ENCODE measurements at regions not wholly inside any gene's neighbourhood (a gene's known extent, or its start where the extent isn't known, plus 50 kb on each side); places are given as distances from the start of the nearest gene placed in this dataset.

- TF ChIP-seq ARID4B (CRISPR knock-in tag; IDR thresholded peaks at IDR 0.05; ENCODE audit: borderline replicate concordance) (no peak), E2F1 (CRISPR knock-in tag; IDR thresholded peaks at IDR 0.05) (no peak), CREB1 (CRISPR knock-in tag; IDR thresholded peaks at IDR 0.05) (no peak), E2F5 (CRISPR knock-in tag; IDR thresholded peaks at IDR 0.05) (no peak), PRDM15 (CRISPR knock-in tag; IDR thresholded peaks at IDR 0.05) (no peak), RORB (CRISPR knock-in tag; IDR thresholded peaks at IDR 0.05) (no peak), ATF2 (CRISPR knock-in tag; IDR thresholded peaks at IDR 0.05; ENCODE audit: borderline replicate concordance, low read depth) (no peak)
Observed at GRCh38 chr17:13994050-13994449, 75.3 kb upstream of the COX10 start (continued).

- Mint-ChIP-seq H3K4me3 (no peak overlapping the region), H3K36me3 (peaks cover 10% of the 10 kb centered on the region), H3K4me1 (peaks cover 12% of the 10 kb centered on the region), H3K9me3 (peaks cover 13% of the 10 kb centered on the region), H3K27ac (no peak overlapping the region), H3K27me3 (ENCODE audit: low read depth) (no peaks in the 10 kb centered on the region)
- DNase-seq (ENCODE audit: low spot score): no peak
- ATAC-seq: no peak
- ChIA-PET POLR2A (no interaction called here), CTCF (no interaction called here)
- TF ChIP-seq STAT6 (CRISPR knock-in tag; conservative IDR thresholded peaks at IDR 0.05; ENCODE audit: low read depth): no peak
Observed at GRCh38 chr17:13995856-13996271, 73.4 kb upstream of the COX10 start.

- DNase-seq (ENCODE audit: low spot score): no peak
- H3K36me3 Mint-ChIP-seq: peaks cover 13% of the 10 kb centered on the region
- no peaks in the 10 kb centered on the region for H3K27me3 Mint-ChIP-seq (ENCODE audit: low read depth)
- ATAC-seq: no peak
- ChIA-PET CTCF (no interaction called here), POLR2A (no interaction called here)
- peaks cover 14% of the 10 kb centered on the region for H3K9me3 Mint-ChIP-seq
- no peak overlapping the region for H3K4me3 Mint-ChIP-seq
- H3K4me1 Mint-ChIP-seq: peaks cover 12% of the 10 kb centered on the region
- no peak overlapping the region for H3K27ac Mint-ChIP-seq
- TF ChIP-seq OVOL2 (CRISPR knock-in tag; IDR thresholded peaks at IDR 0.05; ENCODE audit: borderline replicate concordance): no peak
- no peak for TF ChIP-seq PREB (CRISPR knock-in tag; IDR thresholded peaks at IDR 0.05; ENCODE audit: borderline replicate concordance)
- no peak for TF ChIP-seq ZSCAN18 (CRISPR knock-in tag; IDR thresholded peaks at IDR 0.05)
- no peak for TF ChIP-seq CDX4 (CRISPR knock-in tag; IDR thresholded peaks at IDR 0.05; ENCODE audit: borderline replicate concordance)
Observed at GRCh38 chr17:13996276-13996675, 73.0 kb upstream of the COX10 start.

Measured in WTC11 (cell line).